Panc1 (cell line): ENCODE measurements at regions not wholly inside any gene's neighbourhood (a gene's known extent, or its start where the extent isn't known, plus 50 kb on each side); places are given as distances from the start of the nearest gene placed in this dataset.

ENCODE experiments used
- CTCF ChIP-seq: fragments of 450-650 bp; IDR thresholded peaks from 2 replicates; pipeline ENCODE4 v1.5.1; 2017; ENCODE audit warnings: mild to moderate bottlenecking
- POLR2AphosphoS5 ChIP-seq: IDR thresholded peaks from 2 replicates; pipeline ENCODE4 v1.6.1; 2012; ENCODE audit warnings: mild to moderate bottlenecking, low read depth, low read length, moderate library complexity
- REST ChIP-seq, 2 experiments: IDR thresholded peaks; 2 replicates each; pipeline ENCODE4 v1.6.1; 2011 to 2012; ENCODE audit warnings: low read depth in 2 of 2, control low read depth in 1 of 2, low read length in 1 of 2, mild to moderate bottlenecking in 1 of 2, moderate library complexity in 1 of 2; ENCODE audit not compliant: insufficient read depth in 1 of 2
- SIN3A ChIP-seq: IDR thresholded peaks from 2 replicates; pipeline ENCODE4 v1.6.1; 2012; ENCODE audit warnings: low read depth, mild to moderate bottlenecking, low read length, moderate library complexity, borderline replicate concordance; ENCODE audit not compliant: insufficient read depth
- TCF7L2 ChIP-seq: IDR thresholded peaks from 2 replicates; pipeline ENCODE4 v1.6.1; 2011; ENCODE audit warnings: mild to moderate bottlenecking, low read depth, low read length, inconsistent platforms

GRCh38 chr5:106940986-106941385, 729.8 kb downstream of the EFNA5 start:
- TF ChIP-seq CTCF: no peak
- TF ChIP-seq POLR2AphosphoS5: no peak
- no peak for TF ChIP-seq REST (IDR thresholded peaks at IDR 0.05; ENCODE audit: insufficient read depth in 1 of 2, low read depth in 2 of 2, low read length in 1 of 2)
- no peak for TF ChIP-seq TCF7L2
- TF ChIP-seq SIN3A: no peak
